ENCODE measurements at regions not wholly inside any gene's neighbourhood (a gene's known extent, or its start where the extent isn't known, plus 50 kb on each side); places are given as distances from the start of the nearest gene placed in this dataset.

DNA sequence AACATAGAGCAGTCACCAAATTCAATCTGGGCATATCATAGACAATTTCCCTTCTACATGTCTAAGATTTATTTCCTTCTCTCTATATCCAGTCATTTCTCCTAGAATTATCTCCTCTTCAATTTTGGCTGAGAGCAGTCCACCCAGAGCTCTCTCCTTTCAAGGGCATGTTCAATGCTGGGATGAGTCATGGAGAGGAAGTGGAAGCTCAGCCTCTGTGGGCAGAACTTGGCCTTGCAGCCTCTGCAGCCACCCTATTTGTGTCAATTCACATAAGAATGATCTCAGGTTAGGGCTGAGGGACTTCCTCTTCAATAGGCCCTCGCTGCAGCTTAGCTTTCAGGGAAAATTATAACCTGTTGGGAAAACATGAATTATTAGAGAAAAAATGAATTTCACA is 560.8 kb downstream of the POM121L12 start:
- intact Hi-C loops (cut with DNase I; ENCODE audit: low total_unique reads), result no loop called here
- no peak for DNase-seq
- H3K4me1 ChIP-seq, result peaks cover 0 to 4% (median 0%) of the 10 kb centered on the region in 6 donors
- peaks cover 0 to 30% (median 5%) of the 10 kb centered on the region in 8 donors for H3K9me3 ChIP-seq
- no peak overlapping the region for H3K4me3 ChIP-seq
- WGBS, 5 donors, result 20 to 52% (median 26%) methylated on average over 1 of the region's 1 CpG
- no peaks in the 10 kb centered on the region for H3K36me3 ChIP-seq
- peak overlapping the region in 5 of 8 donors; percentile 6 to 54 (median 39) for H3K27ac ChIP-seq
- H3K27me3 ChIP-seq (replicated peaks in 1 of 7), result no peaks in the 10 kb centered on the region
- no peak for TF ChIP-seq POLR2A (IDR thresholded peaks at IDR 0.05)
- TF ChIP-seq, protein P1, sequence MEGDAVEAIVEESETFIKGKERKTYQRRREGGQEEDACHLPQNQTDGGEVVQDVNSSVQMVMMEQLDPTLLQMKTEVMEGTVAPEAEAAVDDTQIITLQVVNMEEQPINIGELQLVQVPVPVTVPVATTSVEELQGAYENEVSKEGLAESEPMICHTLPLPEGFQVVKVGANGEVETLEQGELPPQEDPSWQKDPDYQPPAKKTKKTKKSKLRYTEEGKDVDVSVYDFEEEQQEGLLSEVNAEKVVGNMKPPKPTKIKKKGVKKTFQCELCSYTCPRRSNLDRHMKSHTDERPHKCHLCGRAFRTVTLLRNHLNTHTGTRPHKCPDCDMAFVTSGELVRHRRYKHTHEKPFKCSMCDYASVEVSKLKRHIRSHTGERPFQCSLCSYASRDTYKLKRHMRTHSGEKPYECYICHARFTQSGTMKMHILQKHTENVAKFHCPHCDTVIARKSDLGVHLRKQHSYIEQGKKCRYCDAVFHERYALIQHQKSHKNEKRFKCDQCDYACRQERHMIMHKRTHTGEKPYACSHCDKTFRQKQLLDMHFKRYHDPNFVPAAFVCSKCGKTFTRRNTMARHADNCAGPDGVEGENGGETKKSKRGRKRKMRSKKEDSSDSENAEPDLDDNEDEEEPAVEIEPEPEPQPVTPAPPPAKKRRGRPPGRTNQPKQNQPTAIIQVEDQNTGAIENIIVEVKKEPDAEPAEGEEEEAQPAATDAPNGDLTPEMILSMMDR (IDR thresholded peaks at IDR 0.05 in 8 of 11, conservative IDR thresholded peaks at IDR 0.05 in 3 of 11), result peak in 2 of 11 experiments; percentile 7 to 17
- TF ChIP-seq POLR2AphosphoS5 (IDR thresholded peaks at IDR 0.05), result no peak

DNA sequence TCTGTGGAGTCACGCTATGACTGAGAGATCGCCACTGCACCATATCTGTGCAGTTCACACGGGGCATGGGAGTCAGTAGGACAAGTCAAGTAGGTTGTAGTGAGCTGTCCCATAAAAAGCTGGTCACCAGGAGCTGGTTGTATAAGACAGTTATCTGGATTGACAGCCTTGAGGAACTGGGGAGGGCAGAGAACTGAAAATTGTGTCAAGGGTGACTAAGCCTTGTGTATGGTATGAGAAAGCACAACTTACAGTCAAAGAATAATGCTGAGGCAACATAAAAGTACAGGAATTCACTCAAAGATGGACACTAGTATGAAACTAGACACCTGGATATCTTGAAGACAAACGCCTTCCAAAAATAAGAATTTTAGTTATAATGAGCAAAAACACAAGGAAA is 564.9 kb downstream of the POM121L12 start:
- intact Hi-C loops (cut with DNase I; ENCODE audit: low total_unique reads), result no loop called here
- Histone ChIP-seq H3K27me3 (replicated peaks in 1 of 7) (no peaks in the 10 kb centered on the region), H3K4me1 (peaks cover 0 to 4% (median 0%) of the 10 kb centered on the region in 6 donors), H3K27ac (no peak overlapping the region), H3K4me3 (no peak overlapping the region), H3K9me3 (peaks cover 0 to 35% (median 5%) of the 10 kb centered on the region in 8 donors), H3K36me3 (no peaks in the 10 kb centered on the region)
- DNase-seq, result no peak
- 75 to 85% (median 80%) methylated on average over 4 of the region's 4 CpGs for WGBS, 5 donors
- TF ChIP-seq POLR2AphosphoS5 (IDR thresholded peaks at IDR 0.05), result no peak
- TF ChIP-seq POLR2A (IDR thresholded peaks at IDR 0.05), result no peak
- TF ChIP-seq, protein P1 (IDR thresholded peaks at IDR 0.05 in 8 of 11, conservative IDR thresholded peaks at IDR 0.05 in 3 of 11), result no peak

DNA sequence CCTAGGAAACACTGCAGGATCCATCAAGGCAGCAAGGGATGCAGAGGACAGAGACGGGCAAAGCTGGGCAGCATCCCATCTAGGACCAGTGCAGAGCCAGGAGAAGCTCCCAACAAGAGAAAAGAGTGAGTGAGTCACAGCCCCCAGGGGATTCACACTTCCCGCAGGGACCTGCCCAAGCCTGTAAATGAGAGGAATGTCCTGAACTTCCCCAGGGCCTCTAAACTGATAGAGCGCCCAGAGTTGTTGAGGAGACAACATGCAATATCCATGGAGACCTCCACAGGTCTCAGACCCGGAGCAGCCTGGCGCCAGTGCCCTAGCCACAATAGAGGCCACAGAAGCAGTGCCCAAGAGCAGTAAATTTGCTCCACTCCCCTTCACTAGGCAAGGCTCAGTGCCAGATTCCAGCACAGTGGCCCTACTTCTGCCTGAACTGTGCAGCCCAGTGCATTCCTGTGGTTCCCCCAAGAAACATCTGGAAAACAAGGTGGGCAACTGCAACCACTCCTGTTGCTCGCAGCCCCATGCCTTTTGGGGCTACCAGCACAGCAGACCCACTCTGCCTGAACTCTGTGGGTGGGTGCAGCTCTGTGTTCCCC is 567.5 kb downstream of the POM121L12 start:
- intact Hi-C loops (cut with DNase I; ENCODE audit: low total_unique reads), result no loop called here
- no peak for DNase-seq
- Histone ChIP-seq H3K4me1 (no peaks in the 10 kb centered on the region), H3K4me3 (no peak overlapping the region), H3K36me3 (no peaks in the 10 kb centered on the region), H3K27me3 (replicated peaks in 1 of 7) (no peaks in the 10 kb centered on the region), H3K9me3 (peaks cover 0 to 37% (median 4%) of the 10 kb centered on the region in 8 donors), H3K27ac (no peak overlapping the region)
- TF ChIP-seq POLR2AphosphoS5 (IDR thresholded peaks at IDR 0.05) (no peak), POLR2A (IDR thresholded peaks at IDR 0.05) (no peak)
- TF ChIP-seq, protein P1 (IDR thresholded peaks at IDR 0.05 in 8 of 11, conservative IDR thresholded peaks at IDR 0.05 in 3 of 11), result no peak
- WGBS, 5 donors, result 78 to 86% (median 86%) methylated on average over 6 of the region's 6 CpGs

GRCh38 chr7:53603461-53603860 is 568.0 kb downstream of the POM121L12 start:
- Histone ChIP-seq H3K27me3 (replicated peaks in 1 of 7) (no peaks in the 10 kb centered on the region), H3K4me1 (no peaks in the 10 kb centered on the region), H3K9me3 (peaks cover 0 to 34% (median 4%) of the 10 kb centered on the region in 8 donors), H3K36me3 (no peaks in the 10 kb centered on the region), H3K4me3 (no peak overlapping the region), H3K27ac (no peak overlapping the region)
- WGBS, 5 donors, result 79 to 92% (median 91%) methylated on average over 5 to 6 of the region's 6 CpGs
- no peak for TF ChIP-seq POLR2AphosphoS5 (IDR thresholded peaks at IDR 0.05)
- TF ChIP-seq, protein P1 (IDR thresholded peaks at IDR 0.05 in 8 of 11, conservative IDR thresholded peaks at IDR 0.05 in 3 of 11), result no peak
- TF ChIP-seq POLR2A (IDR thresholded peaks at IDR 0.05), result no peak
- DNase-seq, result no peak
- intact Hi-C loops (cut with DNase I; ENCODE audit: low total_unique reads), result no loop called here

Measured in spleen (tissue), 11 donors.